ENCODE measurements at regions not wholly inside any gene's neighbourhood (a gene's known extent, or its start where the extent isn't known, plus 50 kb on each side); places are given as distances from the start of the nearest gene placed in this dataset.

DNA sequence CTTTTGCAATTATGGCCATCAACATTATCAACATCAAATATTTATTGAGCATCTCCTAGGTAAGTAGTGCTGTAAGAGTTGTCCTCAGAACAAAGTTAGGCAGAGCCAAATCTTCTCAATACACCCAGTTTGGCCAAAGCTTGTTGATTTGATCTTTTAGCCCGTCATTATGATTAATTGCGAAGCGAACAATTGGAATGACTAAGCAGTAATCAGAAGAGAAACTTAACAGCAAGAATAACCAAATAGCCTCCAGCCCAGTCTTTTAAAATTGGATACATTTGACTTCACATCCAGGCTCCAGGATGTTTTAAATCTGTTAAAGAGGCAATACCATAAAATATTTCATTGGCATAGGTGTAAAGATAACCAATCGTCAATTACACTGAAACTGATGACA lies 1156.0 kb downstream of the OLFM4 start:
- Histone ChIP-seq H3K36me3 (replicated peaks in 1 of 2; ENCODE audit: insufficient read depth in 1 of 2, low read depth in 2 of 2) (no peaks in the 10 kb centered on the region), H3K9me3 (no peaks in the 10 kb centered on the region), H3K27me3 (no peaks in the 10 kb centered on the region), H3K4me3 (no peak overlapping the region), H3K27ac (no peak overlapping the region), H3K4me1 (no peaks in the 10 kb centered on the region)
- 57 to 59% methylated on average over 4 of the region's 4 CpGs for WGBS, 2 donors
- DNase-seq (no peak), ATAC-seq (no peak)
- no peak for TF ChIP-seq POLR2A (IDR thresholded peaks at IDR 0.05)
- TF ChIP-seq, protein P1, sequence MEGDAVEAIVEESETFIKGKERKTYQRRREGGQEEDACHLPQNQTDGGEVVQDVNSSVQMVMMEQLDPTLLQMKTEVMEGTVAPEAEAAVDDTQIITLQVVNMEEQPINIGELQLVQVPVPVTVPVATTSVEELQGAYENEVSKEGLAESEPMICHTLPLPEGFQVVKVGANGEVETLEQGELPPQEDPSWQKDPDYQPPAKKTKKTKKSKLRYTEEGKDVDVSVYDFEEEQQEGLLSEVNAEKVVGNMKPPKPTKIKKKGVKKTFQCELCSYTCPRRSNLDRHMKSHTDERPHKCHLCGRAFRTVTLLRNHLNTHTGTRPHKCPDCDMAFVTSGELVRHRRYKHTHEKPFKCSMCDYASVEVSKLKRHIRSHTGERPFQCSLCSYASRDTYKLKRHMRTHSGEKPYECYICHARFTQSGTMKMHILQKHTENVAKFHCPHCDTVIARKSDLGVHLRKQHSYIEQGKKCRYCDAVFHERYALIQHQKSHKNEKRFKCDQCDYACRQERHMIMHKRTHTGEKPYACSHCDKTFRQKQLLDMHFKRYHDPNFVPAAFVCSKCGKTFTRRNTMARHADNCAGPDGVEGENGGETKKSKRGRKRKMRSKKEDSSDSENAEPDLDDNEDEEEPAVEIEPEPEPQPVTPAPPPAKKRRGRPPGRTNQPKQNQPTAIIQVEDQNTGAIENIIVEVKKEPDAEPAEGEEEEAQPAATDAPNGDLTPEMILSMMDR (IDR thresholded peaks at IDR 0.05) = no peak
- intact Hi-C loops (cut with DNase I) = no loop called here

DNA sequence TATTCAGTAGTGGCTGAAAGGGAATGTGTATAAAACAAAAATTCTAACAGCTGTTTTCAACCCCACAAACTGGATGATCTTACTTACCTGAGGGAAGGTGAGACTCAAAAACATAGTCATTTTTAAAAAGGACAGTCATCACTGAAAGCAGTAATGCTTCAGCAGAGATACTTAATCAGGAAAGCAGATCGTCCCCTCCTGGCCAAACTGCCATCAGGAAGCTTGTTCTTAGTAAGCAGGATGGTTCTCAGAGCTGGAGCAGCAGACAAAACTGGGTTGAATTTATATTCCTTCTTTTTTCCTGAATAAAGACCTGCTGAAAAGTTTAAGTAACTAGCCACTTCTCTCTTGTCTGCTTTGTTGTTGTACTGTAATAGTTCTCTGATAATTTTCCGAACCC lies 1156.5 kb downstream of the OLFM4 start:
- Histone ChIP-seq H3K27ac (no peak overlapping the region), H3K36me3 (replicated peaks in 1 of 2; ENCODE audit: insufficient read depth in 1 of 2, low read depth in 2 of 2) (no peaks in the 10 kb centered on the region), H3K9me3 (no peaks in the 10 kb centered on the region), H3K27me3 (no peaks in the 10 kb centered on the region), H3K4me1 (no peaks in the 10 kb centered on the region), H3K4me3 (no peak overlapping the region)
- ATAC-seq = no peak
- TF ChIP-seq, protein P1 (IDR thresholded peaks at IDR 0.05) = no peak
- no peak for TF ChIP-seq POLR2A (IDR thresholded peaks at IDR 0.05)
- no peak for DNase-seq
- intact Hi-C loops (cut with DNase I) = no loop called here
- 49 to 53% methylated on average over 2 of the region's 2 CpGs for WGBS, 2 donors

GRCh38 chr13:54185785-54186184 lies 1157.2 kb downstream of the OLFM4 start:
- H3K9me3 ChIP-seq = no peaks in the 10 kb centered on the region
- H3K27me3 ChIP-seq = no peaks in the 10 kb centered on the region
- ATAC-seq (no peak), DNase-seq (peak in 2 of 4 donors; percentile 13 to 32)
- no peak overlapping the region for H3K27ac ChIP-seq
- H3K4me1 ChIP-seq = no peaks in the 10 kb centered on the region
- no peaks in the 10 kb centered on the region for H3K36me3 ChIP-seq (replicated peaks in 1 of 2; ENCODE audit: insufficient read depth in 1 of 2, low read depth in 2 of 2)
- WGBS, 2 donors = 20 to 29% methylated on average over 1 of the region's 1 CpG
- intact Hi-C loops (cut with DNase I) = no loop called here
- H3K4me3 ChIP-seq = no peak overlapping the region
- TF ChIP-seq, protein P1 (IDR thresholded peaks at IDR 0.05) = peak in 5 of 7 experiments; percentile 29 to 53 (median 33)
- no peak for TF ChIP-seq POLR2A (IDR thresholded peaks at IDR 0.05)

- intact Hi-C loops (cut with DNase I) = no loop called here
- DNase-seq (no peak), ATAC-seq (no peak)
- WGBS, 2 donors = 74 to 82% methylated on average over 1 of the region's 1 CpG
- TF ChIP-seq POLR2A (IDR thresholded peaks at IDR 0.05) = no peak
- TF ChIP-seq, protein P1 (IDR thresholded peaks at IDR 0.05) = no peak
- no peaks in the 10 kb centered on the region for H3K9me3 ChIP-seq
- no peak overlapping the region for H3K27ac ChIP-seq
- H3K36me3 ChIP-seq (replicated peaks in 1 of 2; ENCODE audit: insufficient read depth in 1 of 2, low read depth in 2 of 2) = no peaks in the 10 kb centered on the region
- H3K4me3 ChIP-seq = no peak overlapping the region
- H3K27me3 ChIP-seq = no peaks in the 10 kb centered on the region
- no peaks in the 10 kb centered on the region for H3K4me1 ChIP-seq
Measured at GRCh38 chr13:54187461-54187860, 1158.8 kb downstream of the OLFM4 start.

- no peaks in the 10 kb centered on the region for H3K36me3 ChIP-seq (replicated peaks in 1 of 2; ENCODE audit: insufficient read depth in 1 of 2, low read depth in 2 of 2)
- ATAC-seq (no peak), DNase-seq (no peak)
- H3K9me3 ChIP-seq = no peaks in the 10 kb centered on the region
- H3K4me3 ChIP-seq = no peak overlapping the region
- WGBS, 2 donors = 54 to 59% methylated on average over 5 of the region's 5 CpGs
- H3K4me1 ChIP-seq = no peaks in the 10 kb centered on the region
- H3K27ac ChIP-seq = no peak overlapping the region
- TF ChIP-seq POLR2A (IDR thresholded peaks at IDR 0.05) = no peak
- TF ChIP-seq, protein P1 (IDR thresholded peaks at IDR 0.05) = no peak
- no peaks in the 10 kb centered on the region for H3K27me3 ChIP-seq
- intact Hi-C loops (cut with DNase I) = no loop called here
Measured at GRCh38 chr13:54194233-54195024, 1165.8 kb downstream of the OLFM4 start.
